ENCODE measurements at regions not wholly inside any gene's neighbourhood (a gene's known extent, or its start where the extent isn't known, plus 50 kb on each side); places are given as distances from the start of the nearest gene placed in this dataset.

DNA sequence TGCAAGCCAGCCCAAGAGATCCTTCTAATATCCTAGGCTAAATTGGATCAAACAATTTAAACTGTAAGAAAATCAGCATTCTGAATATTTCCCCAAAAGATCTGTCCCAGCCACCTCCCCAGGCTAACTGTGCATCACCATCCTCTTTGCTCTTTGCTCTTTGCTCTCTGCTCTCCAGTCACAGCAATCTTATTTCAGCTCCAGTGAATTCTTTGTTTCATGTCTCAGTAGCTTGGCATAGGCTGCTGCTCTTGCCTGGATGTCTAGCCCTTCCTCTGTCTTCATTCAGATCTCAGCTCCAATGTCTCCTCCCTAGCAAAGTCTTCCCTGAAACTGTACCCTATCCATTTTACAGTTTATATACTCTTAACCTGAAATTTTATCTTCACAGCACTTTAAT, 399.8 kb upstream of the USP15 start:
- no peak for DNase-seq

DNA sequence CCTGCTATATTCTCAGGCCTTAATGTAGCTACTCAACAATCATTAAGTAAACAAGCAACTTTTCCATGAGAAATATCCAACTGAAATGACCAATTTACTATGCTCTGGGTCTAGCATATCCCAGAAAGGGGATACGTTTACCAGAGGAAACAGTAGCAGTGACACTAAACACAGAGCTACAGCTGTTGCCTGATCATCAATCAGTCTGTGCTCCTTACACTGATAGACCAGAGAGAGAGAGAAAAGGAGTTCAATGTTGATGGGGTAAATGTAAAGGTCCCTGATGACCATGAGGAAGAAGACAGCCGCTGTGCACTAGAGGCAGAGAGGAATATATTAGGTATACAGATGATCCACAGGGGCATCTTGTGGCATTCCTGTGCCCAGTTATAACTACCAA, 397.2 kb upstream of the USP15 start:
- DNase-seq = no peak

DNA sequence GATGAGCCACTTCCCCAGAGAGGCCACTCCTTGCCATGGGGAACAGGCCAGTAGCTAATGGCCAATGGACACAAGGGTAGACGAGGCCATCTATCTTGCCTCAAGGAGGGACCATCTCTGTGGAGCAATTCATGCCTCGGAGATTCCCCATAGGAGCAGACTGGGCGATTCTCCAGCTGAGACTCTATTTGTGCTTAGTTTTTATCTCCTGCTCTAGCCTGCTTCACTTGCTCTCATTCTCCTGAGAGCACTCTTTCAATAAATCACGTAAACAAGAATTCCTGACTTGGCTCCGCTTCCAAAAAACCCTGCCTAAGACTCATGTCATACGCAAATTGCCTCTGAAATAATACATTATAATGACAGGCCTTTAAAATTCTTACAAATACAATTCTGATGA, 396.4 kb upstream of the USP15 start:
- no peak for DNase-seq

- DNase-seq = no peak
These were observed 390.4 kb upstream of the USP15 start for GRCh38 chr12:61869796-61870195.

- DNase-seq = peak; percentile 52
These were observed 389.3 kb upstream of the USP15 start for GRCh38 chr12:61870658-61871484.

DNA sequence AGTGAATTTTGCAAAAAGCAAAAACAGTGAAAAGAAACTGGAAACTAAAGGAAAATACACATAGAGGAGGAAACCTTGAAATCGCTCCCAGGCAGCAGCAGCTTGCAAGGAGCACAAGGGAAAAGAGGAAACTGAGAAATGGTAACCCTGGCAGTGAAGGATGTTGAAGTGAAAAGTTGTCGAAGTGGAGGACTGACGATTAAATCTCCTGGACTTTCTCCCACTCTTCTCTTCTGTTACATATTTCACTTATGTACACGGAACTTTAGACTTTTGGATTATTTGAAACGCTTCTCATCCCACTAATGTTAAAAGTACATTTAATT, 388.8 kb upstream of the USP15 start:
- DNase-seq = no peak

DNA sequence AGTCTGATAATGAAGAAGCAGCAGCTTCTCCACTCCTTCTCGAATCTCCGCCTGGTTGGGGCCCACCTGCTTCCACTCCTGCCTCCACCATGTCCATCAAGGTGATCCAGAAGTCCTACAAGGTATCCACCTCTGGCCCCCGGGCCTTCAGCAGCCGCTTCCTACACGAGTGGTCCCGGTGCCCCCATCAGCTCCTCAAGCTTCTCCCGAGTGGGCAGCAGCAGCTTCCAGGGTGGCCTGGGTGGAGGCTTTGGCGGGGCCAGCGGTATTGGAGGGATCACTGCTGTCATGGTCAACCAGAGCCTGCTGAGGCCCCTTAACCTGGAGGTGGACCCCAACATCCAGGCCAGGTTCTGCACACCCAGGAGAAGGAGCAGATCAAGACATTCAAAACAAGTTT, 381.0 kb upstream of the USP15 start:
- no peak for DNase-seq

GRCh38 chr12:61880186-61880585, 380.0 kb upstream of the USP15 start:
- no peak for DNase-seq

- no peak for DNase-seq
These were observed 368.6 kb upstream of the USP15 start for GRCh38 chr12:61891632-61892031.

- DNase-seq = no peak
These were observed 366.0 kb upstream of the USP15 start for GRCh38 chr12:61894168-61894567.

DNA sequence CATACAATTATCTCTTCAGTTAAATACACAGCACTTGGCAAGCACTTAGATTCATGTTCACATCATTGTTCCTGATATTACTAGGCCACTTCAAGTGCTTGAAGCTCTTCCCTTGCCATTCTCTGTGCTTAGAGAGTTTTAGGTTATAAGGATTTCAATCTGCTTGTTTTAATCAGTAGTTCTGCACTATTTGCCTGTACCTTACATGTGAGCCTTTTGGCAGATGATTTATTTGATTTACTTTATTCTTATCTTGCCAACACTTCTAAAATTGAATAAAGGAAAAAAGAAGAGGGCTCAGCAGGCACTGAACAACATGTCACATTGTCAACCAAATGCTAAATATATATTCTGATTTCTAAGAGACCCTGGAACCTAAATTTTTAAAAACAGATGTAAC, 363.8 kb upstream of the USP15 start:
- DNase-seq = no peak

- no peak for DNase-seq
These were observed 357.8 kb upstream of the USP15 start for GRCh38 chr12:61902403-61902802.

GRCh38 chr12:61911113-61911512, 349.1 kb upstream of the USP15 start:
- no peak for DNase-seq

DNA sequence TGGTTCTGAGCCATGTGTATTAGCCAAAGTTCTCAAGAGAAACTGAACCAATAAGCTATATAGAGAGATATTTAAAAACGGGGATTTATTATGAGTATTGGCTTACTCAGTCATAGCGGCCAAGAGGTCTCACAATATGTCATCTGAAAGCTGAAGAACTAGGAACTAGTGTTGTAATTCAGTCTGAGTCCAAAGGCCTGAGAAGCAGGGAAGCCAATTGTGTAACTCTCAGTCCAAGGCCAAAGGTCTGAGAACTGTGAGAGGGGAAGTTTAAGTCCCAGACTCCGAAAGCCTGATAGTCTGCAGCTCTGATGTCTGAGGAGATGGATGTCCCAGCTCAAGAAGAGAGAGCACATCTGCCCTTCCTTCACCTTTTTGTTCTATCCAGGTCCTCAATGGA, 344.8 kb upstream of the USP15 start:
- DNase-seq = no peak

DNA sequence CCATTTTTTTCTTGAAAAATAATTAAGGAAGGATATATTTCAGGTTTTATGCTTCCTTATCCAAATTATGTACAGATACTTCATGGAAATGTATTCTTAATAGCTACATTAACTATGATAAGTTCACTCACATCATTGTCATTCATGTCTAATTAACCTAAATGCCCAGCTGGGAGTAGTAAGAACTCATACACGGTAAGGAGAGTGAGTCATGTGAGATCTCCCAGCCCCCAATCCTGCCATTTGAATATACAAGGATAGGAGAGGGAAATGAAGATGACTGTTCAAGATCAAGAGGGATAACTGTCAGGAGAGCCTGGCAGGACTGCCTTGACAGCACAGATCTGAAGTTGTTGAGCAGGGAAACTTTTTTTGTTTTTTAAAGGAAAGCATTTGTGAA, 343.4 kb upstream of the USP15 start:
- DNase-seq = no peak

DNA sequence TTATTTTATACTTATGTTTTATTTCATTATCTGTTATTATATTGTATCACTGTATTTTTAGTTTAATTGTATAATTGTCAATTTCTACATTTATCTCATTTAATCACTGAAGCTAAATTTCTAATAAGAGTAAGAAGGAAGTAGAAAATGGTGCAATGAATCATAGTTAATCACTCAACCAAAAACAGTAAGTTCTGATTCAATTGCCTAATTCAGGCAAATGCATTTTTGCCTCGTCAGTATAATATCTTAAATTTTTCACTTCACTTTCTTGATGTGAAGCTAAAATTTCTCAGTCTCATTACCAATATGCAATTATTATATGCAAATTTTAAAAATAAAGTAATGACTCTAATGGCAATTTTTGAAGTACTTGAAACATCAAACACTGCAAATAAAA, 340.5 kb upstream of the USP15 start:
- no peak for DNase-seq

- no peak for DNase-seq
These were observed 340.0 kb upstream of the USP15 start for GRCh38 chr12:61920230-61920629.

- no peak for DNase-seq
These were observed 337.1 kb upstream of the USP15 start for GRCh38 chr12:61923152-61923551.

DNA sequence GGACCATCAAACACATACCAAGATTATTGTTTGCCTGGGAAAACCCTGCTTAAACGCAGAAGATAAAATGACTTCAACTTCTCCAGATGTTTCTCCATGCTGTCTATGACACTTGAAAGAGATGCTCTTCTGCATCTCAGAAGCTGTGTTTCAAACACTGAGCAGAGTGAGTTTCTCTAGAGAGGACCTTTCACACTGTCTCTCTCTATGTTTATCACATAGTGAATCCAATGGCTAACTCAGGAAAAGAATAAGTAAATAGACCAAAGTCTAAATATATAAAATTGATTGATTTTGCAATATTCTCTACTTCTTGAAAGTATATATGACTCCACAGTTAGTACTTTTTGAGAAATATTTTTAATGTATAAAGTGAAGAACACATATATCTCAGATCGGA, 325.6 kb upstream of the USP15 start:
- DNase-seq = no peak

- DNase-seq = no peak
These were observed 320.2 kb upstream of the USP15 start for GRCh38 chr12:61939977-61940376.

DNA sequence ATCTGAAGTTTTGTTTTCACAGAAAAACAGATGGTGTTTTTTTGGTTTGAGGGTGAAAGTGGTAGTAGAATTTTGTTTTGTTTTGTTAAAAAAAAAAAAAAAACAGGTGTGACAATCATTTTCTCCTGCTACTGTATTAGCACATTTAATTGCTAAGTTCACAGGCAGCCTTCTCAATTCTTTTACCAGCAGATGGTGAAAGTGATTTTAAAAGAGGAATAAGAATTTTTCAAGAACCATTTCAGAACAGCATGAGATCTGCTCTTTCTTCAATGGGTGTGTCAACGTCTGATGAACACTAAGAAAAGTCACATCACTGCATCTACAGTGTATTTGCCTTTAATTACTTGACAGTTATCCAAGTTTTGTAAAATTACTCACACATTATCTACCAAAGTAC, 303.7 kb upstream of the USP15 start:
- DNase-seq = no peak

DNA sequence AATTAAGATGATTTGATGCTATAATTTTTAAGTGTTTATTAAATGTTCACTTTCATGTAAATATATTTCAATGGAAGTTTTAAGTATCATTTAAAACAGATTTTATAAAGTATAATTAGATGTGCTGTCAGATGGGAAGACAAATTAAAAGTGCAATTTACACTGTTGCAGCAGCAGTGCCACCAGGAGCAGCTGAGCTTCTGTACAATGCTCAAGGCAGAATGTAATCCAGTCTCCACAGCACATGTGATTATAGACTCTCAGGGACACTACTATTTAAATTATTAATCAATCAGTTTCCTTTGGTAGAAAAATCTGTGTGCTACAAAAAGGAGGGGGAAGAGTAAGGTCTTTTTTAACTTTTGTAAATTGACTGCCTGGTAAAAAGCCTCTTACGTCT, 285.7 kb upstream of the USP15 start:
- DNase-seq = no peak

DNA sequence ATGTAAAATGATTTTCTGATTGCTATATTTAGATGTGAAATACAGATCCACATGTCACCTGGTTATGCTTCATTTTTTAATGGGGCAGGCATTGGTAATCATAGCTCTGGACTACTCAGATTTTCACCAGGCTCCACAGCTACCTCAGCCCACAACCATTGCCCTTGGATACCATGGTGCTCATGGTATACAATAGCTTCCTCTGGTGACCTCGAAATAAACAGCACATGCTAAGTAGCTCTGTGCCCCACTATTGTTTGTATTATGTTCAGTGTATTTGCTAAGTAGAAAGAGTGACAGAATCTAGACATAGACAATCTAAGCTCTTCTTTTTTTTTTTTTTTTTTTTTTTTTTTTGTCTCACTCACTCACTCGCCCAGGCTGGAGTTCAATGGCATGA, 274.4 kb upstream of the USP15 start:
- DNase-seq = no peak

DNA sequence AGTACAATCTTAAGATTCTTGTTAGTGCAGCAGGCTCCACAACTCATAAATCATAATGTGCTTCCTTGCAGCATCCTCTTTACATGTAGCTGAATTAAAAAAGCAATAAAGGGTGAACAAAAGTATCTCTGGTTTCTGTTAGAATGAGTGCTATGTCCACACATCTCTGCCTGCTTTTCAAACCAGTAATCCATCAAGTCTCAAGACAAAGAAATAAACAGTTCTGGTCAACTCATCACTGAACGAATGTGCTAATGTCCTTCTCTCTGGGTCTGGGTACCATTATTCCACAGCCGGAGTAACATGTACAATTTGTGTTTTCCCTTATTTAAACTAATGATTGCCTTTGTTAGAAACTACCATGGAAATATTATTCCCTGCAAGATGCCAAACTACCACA, 273.0 kb upstream of the USP15 start:
- no peak for DNase-seq

- DNase-seq = no peak
These were observed 268.5 kb upstream of the USP15 start for GRCh38 chr12:61991661-61992060.

All from activated CD4-positive, alpha-beta T cell treated with anti-CD3 and anti-CD28 coated beads, Interleukin-2, amount 50 U/mL, for 16 hours (primary cell).